Astrocyte of the cerebellum (primary cell): ENCODE measurements at regions not wholly inside any gene's neighbourhood (a gene's known extent, or its start where the extent isn't known, plus 50 kb on each side); places are given as distances from the start of the nearest gene placed in this dataset.

ENCODE experiments used
- DNase-seq: peaks from one replicate; pipeline ENCODE4 v3.0.0-alpha.2; 2011; ENCODE audit warnings: low read depth
- H3K4me3 ChIP-seq: 2 replicates; pipeline ENCODE4 v1.5.1; 2011; ENCODE audit warnings: mild to moderate bottlenecking, low read depth, low read length, moderate library complexity
- CTCF ChIP-seq: IDR thresholded peaks from 2 replicates; pipeline ENCODE4 v1.5.1; 2012; ENCODE audit warnings: low read length, low read depth, moderate library complexity, mild to moderate bottlenecking; ENCODE audit errors: missing control alignments
- in situ Hi-C: cut with HindIII; loops from 2 replicates; pipeline ENCODE4 v1.10.0; 2017; ENCODE audit warnings: low sequenced_read_pairs

- DNase-seq, result no peak
- no peak for TF ChIP-seq CTCF
- in situ Hi-C loops, result no loop called here
- H3K4me3 ChIP-seq, result no peak overlapping the region
These were observed 51.8 kb upstream of the KIRREL3 start for GRCh38 chr11:127052404-127052803.
